IPS-18c (cell line): ENCODE measurements at regions not wholly inside any gene's neighbourhood (a gene's known extent, or its start where the extent isn't known, plus 50 kb on each side); places are given as distances from the start of the nearest gene placed in this dataset.

ENCODE experiments used
- H3K4me3 ChIP-seq: 2 replicates; pipeline ENCODE4 v1.7.0; 2013; ENCODE audit warnings: low read depth, mild to moderate bottlenecking, low read length, moderate library complexity; ENCODE audit not compliant: insufficient read depth
- H3K9me3 ChIP-seq: one replicate; pipeline ENCODE4 v1.6.1; 2013; ENCODE audit warnings: mild to moderate bottlenecking, low read length, moderate library complexity; ENCODE audit not compliant: control insufficient read depth, insufficient read depth

DNA sequence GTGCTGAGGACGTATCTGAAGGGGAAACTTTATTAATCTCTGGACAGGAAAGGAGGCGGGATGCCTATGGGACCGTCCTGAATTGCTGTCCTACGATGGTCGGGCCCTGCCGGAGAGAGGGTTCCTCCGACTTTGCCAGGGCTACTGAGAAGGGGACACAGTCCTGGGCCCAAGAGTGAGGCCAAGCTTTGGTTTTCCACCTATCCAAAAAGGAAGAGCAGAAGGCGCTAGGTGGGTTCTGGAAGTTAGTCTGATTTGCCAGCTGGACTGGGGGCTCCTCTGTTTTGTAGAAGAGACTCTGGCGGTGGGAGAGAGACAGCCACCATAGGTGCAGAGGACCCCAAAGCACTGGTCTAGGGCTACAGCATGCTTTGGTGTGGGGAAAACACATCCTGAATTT lies 243.8 kb upstream of the IRX4 start:
- no peaks in the 10 kb centered on the region for H3K9me3 ChIP-seq
- no peak overlapping the region for H3K4me3 ChIP-seq

DNA sequence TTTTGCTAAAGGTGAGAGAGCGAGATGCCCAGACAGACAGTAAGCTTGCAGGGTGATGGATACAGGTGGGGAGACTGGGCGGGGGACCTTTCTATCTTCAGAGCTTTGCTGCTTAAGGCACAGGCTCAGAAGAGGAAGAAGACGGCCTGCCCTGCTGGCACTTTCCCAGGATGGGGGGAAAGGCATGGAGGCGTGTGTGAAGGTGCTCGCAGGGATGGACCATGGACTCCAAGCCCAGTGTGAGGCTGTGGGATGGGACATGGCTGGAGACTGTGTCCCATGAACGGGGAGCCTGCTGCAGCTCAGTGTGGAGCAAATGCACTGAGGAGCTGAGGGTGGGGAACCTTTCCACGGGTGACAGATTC lies 243.2 kb upstream of the IRX4 start:
- no peaks in the 10 kb centered on the region for H3K9me3 ChIP-seq
- no peak overlapping the region for H3K4me3 ChIP-seq

DNA sequence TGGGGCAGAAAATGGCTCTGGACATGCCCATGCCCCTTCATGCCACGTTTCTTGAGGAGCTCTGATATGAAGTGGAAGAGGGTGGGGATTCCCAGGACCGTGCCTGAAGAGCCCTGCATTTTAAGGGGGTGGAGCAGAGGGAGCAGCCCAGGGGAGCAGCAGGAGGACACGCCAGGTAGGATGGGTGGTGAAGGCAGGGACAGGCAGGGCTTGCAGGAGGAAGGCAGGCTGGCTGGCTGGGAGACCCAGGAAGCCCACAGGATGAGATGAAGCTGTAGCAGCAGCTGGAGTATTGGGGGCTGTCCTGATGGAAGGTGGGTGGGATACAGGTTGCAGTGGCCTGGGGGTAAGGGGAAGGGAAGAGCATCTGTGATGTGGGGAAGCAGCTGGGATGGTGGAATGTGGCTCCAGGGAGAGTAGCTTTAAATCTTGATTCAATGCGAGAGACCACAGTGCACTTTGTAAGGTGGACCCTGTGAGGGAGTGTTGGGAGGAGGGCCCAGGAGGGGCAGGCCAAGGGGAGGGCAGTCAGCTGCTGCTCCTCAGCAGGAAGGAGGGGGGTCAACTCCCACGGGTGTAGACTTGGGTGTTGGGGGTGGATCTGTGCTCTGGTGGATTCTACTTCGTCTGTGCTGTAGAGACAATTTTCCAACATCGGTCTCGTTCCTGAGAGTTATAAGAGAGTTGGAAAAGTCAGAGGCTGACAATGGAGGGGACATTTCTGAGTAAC lies 242.6 kb upstream of the IRX4 start:
- H3K9me3 ChIP-seq, result no peaks in the 10 kb centered on the region
- H3K4me3 ChIP-seq, result no peak overlapping the region

DNA sequence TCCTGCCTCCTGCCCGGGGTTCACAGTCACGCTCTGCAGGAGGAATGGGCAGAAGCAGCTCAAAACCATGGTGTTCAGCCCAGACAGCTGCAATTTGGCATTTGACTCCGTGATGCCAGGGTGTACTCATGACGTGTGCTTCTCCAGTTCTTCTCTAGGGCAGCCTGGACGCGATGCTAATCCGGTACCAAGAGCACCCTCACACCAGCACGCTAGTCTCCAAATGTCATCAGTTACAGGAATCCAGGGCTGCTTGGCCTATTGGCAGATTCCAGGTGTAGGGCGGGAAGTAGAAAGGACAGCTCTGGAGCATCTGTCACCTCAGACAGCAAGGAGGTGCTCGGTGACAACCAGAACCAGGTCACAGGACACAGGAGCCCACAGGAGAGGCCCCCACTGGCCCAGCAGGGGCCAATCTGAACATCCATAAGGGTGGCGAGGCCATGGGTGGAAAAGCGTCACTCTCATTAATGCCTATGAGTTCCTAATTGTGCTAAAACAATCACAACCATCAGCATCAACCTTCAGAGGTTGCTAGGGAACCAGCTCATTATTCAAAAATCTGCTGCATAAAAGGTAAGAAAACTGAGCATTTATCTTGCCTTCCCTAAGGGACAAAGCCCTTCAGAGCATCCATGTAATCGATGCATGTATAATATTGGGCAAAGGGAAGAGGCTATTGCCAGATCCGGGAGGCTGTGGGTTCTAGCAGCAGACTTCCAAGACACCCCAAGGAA lies 241.9 kb upstream of the IRX4 start:
- Histone ChIP-seq H3K4me3 (no peak overlapping the region), H3K9me3 (no peaks in the 10 kb centered on the region)

DNA sequence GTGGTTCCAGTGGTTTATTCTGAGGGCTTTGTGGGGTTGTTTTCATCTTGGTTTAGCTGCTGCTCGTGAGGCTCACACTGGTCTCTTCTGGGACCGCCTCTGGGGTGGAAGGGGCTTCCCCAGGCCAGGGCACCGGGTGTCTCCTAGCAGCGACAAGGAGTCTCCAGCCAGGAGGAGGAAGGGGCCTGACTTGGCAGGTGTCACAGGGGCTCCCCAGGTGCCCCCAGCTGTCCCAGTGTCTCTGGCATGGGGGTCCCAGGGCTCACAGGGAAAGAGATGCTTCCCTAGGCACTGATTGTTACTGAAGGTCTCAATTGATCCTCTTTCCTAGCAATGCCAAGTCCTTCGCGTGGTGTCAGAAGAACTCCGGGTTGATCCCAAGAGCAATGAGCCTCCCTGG lies 241.1 kb upstream of the IRX4 start:
- Histone ChIP-seq H3K9me3 (no peaks in the 10 kb centered on the region), H3K4me3 (no peak overlapping the region)

DNA sequence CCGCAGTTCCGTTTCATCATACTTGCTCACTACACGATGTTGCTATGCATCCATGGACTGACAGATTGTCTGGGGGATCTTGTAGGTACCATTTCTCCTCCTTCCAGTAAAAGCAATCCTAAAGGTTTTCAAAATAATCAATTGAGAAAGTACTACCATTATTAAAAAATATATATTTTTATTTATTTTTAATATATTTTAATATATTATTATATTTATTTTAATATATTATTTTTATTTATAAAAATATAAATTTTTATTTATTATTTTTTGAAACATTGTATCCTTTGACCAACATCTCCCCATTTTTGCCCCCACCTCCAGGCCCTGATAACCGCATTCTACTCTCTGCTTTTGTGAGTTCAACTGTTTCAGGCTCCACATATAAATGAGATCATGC lies 237.6 kb upstream of the IRX4 start:
- no peaks in the 10 kb centered on the region for H3K9me3 ChIP-seq
- H3K4me3 ChIP-seq, result no peak overlapping the region

DNA sequence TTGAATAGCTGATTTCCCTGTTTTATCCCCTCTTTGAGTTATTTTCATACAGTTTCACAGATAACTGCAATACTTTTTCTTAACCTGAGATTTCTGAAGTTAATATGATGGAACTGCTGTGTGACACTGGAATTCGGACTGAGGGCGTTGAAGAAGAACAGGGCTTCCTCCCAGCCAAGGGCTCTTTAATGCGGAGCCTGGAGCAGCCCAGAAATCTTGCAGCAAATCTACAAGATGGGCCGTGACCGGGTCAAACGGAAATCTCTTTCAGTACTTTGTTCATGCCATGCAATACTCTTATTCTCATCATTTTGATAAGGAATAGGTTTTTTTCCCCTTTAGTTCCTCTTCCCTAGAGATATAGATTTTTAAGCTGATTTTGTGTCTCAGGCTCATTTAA lies 236.8 kb upstream of the IRX4 start:
- Histone ChIP-seq H3K4me3 (no peak overlapping the region), H3K9me3 (no peaks in the 10 kb centered on the region)

DNA sequence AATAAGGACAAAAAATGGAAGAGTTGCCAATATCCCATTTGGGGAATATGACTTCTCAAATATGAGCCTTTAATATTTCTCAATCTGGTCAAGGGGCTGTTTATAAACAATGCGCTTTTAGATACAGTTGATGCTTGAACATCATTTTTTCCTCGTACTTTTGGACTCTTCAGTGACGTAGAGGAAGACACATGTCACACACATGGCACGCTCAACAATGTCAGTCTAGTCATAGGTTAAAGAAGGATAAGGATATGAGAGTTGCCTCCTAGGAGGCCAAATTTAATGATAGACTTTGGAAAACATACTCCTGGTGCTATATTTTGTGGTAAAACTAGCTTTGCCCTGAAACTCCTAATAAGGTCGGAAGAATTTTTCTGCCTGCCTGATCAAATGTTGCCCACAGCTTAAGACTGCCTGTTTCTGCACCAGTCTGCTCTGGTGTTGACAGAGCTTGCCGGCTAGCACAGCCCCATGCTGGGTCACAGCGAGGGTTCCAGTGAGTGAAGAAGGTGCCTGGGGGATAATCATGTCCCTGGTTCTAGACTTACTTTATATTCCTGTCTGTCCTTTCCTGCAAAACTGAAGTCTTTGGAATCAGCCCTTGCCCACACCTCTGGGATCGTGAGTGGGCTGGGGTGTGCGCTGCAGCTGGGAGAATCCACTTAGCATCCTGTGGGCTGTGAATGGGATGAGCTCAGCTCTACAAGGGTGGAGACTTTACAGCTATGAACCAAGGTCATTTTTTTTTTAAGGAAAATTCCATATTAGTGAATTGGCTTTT lies 230.8 kb upstream of the IRX4 start:
- Histone ChIP-seq H3K9me3 (no peaks in the 10 kb centered on the region), H3K4me3 (no peak overlapping the region)

DNA sequence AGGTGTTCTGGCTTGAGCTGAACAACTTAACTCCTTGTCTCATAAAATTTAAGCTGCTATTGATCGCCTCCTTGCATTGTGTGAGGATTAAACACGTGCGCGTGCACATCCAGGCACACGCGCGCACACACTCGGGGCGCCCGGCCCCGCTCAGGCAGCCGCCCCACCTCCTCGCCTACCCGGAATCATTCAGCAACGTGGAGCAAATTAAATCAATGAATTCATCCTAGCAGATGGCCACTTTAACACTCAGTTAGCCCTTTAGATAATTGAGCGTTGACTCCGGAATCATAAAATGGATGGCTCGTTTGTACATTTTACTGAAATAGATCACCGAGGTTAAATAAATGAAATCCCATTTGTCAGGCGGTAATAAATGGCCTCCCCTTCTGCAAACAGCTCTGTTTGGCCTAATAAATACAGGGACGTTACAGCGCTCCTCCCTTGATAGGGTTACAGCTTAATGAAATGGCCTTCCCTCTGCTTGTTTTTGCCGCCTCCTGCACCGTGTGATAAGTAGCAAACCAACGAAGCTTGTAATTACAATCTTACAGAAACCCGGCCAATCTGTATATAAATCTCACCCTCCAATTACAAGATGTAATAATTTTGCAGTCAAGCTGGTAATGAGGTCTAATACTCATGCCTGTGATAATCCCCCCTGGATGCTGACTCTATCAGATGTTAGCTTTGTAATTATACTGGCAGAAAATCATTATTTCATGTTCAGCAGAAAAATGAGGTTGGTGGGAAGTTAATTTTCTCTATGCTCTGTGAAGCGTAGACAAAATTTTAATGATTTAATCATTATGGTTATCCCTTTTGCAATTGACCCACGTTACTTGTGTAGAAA lies 229.7 kb upstream of the IRX4 start:
- Histone ChIP-seq H3K4me3 (no peak overlapping the region), H3K9me3 (no peaks in the 10 kb centered on the region)

DNA sequence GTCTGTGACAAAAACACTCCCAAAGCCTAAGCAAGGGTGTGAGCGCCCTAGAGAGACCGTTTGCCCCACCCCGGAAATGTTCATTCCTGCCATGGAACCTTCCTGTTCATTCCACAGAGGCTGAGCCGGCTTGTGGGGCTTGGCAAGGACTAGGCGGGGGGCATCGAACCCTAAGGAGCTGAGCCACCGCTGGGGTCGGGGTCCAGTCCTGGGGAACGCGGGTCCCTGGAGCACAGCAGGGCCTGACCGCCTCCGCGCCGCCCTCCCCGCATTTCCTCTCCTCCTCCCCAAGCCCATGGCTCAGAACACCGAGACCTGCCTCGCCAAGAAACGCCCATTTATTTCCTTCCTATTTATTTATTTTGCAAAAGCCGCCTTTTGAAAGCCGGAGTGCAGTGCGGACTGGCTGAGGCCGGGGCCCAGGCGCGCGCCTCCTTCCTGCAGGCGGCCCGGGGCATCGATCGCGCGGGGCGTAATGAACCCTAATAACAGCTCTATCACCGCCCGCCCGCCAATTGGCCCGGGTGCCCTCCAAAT lies 228.9 kb upstream of the IRX4 start:
- Histone ChIP-seq H3K9me3 (no peaks in the 10 kb centered on the region), H3K4me3 (no peak overlapping the region)

DNA sequence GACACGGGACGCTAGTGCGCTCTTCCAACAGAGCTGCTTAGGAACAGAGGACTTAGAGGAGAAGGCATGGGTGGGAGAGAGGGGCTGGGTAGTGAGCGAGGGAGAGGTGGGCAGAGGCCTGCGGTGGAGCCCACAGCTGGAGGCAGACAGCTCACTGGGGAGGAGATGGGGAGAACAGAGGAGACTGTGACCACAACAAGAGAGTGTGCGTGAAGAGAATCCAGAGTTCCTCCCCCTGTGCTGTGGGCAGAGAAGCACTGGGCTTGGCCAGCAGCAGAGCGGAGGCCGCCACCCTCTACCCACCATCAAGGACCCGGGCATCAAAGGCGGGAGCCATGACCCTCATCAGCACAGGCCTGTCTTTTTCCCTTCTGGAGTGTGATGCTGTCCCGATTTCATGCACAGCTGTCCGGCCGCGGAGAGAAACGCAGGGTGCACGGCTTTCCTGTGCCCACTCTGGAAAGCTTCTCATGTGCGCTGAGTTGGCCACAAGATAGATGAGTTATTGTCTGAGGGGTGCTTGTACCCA lies 228.3 kb upstream of the IRX4 start:
- no peak overlapping the region for H3K4me3 ChIP-seq

DNA sequence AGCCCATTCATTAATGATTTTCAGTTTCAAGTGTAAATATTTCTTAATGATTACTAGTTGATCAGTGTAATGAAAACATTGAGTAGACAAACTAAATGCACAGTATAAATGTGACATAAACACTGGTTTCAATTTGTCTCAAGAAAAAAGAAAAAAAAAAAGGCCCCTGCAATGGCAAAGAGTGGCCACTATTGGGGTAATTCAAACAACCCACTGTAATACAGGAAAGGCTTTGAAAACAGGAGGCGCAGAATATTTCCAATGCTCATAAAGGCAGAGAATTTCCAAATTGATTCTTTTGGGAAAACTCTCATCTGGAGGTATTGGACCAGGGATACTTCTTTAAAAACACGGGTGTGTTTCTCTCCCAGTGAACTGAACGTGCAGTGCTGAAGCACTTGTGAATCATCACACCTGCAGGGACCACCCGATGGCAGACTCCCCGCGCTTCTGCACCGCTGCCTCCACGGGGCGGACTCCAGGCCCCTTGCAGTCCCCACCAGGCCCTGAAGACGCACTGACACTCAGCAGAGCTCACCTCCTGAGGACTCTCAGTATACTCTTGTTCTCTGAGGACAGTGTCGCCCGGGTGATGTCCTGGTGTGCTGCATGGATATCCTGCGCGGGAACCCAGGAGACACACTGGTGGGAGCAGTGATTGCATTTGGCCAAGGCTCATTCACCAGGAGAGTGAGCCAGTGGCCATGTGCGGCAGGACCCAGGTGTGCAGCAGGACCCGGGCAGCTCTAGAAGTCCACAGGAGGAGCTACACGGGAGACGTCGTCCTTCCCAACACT lies 227.6 kb upstream of the IRX4 start:
- no peaks in the 10 kb centered on the region for H3K9me3 ChIP-seq
- H3K4me3 ChIP-seq, result no peak overlapping the region

More for the DNA sequence above, 228.3 kb upstream of the IRX4 start:
- no peaks in the 10 kb centered on the region for H3K9me3 ChIP-seq

DNA sequence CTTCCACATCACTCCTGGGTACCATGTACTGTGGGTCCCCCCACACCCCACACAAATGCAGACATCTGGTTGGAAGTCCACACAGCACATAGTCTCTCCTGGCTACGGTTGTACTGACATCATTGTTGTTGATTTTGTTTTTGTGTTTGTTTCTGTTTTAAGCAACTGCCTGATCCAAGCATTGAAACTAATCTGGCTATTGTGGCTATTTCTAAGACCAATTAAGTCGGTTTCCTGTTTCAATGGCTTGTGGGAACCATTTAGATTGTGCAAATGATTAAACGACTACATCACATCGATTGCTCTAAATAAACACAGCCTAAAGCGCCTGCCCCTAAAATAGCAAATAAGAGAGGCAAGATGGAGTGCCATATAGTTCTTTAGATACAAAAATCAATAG lies 226.8 kb upstream of the IRX4 start:
- no peak overlapping the region for H3K4me3 ChIP-seq
- no peaks in the 10 kb centered on the region for H3K9me3 ChIP-seq

DNA sequence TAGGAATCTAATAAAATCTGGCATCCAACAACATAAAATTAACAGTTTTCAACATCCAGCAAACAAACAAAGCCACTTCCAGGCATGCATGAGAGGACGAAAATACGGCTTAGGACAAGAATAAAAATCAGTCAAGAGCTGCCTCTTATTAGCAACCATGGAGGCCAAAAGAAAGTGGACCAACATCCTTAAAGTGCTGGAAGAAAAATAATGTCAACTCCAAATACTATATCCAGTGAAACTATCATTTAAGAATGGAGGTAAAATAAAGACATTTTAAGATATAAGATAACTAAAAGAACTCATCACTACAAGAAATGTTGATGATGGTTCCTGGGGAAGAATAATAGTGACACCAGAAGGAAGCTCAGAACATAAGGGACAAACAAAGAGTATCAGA lies 224.0 kb upstream of the IRX4 start:
- H3K4me3 ChIP-seq, result no peak overlapping the region
- H3K9me3 ChIP-seq, result no peaks in the 10 kb centered on the region

DNA sequence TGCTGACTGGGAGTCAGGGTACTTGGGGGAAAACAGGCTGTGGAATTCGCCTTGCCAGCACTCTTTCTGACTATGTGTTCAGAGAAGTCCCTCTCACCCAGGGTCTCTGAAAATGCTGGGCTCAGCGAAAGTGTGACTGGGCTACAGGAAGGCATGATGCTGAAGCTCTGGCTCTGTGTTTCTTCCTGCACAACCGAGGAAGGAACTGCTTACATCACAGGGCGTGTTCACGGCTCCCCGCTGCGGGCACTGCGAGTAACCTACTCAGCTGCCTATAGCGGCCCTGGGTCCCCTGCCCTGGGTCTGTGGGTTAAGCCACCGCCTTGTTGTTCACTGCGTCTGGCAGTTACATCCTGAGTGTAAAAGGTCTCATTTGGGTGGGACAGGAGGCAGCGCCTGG lies 222.4 kb upstream of the IRX4 start:
- Histone ChIP-seq H3K9me3 (no peaks in the 10 kb centered on the region), H3K4me3 (no peak overlapping the region)

DNA sequence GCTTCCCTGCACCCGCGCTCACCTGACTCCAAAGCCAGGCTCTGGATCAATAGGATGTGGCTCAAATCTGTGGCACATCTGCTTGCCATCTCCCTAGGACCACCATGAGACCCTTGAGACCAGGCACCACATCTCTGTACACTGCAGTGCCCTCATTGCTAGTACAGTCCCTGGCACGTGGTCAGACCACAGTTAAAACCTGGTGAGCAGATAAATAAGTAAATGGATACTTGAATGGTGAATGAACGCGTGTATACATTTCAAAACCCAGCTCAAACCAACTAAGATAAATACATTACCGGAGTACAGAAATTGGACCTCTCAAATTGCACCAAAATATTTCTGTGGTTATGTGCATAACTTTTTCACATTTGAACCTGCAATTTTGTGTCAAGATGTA lies 221.2 kb upstream of the IRX4 start:
- Histone ChIP-seq H3K9me3 (no peaks in the 10 kb centered on the region), H3K4me3 (no peak overlapping the region)
